Cerebellar nuclear complex (tissue), 1 donor: ENCODE measurements at regions not wholly inside any gene's neighbourhood (a gene's known extent, or its start where the extent isn't known, plus 50 kb on each side); places are given as distances from the start of the nearest gene placed in this dataset.

Experiments used
- DNase-seq, 2 experiments: peaks; one replicate each; lab custom pipeline; 2025; lab: John Stamatoyannopoulos, UW

- no peak for DNase-seq
Observed at GRCh38 chr16:11474617-11475291, 112.0 kb downstream of the LITAF start.

GRCh38 chr16:11475896-11476630 is 110.7 kb downstream of the LITAF start:
- DNase-seq, result no peak

- no peak for DNase-seq
Observed at GRCh38 chr16:11476676-11477075, 110.0 kb downstream of the LITAF start.

GRCh38 chr16:11478431-11479119 is 108.1 kb downstream of the LITAF start:
- no peak for DNase-seq

GRCh38 chr16:11479916-11480315 is 106.8 kb downstream of the LITAF start:
- no peak for DNase-seq

- no peak for DNase-seq
Observed at GRCh38 chr16:11480634-11481033, 106.1 kb downstream of the LITAF start.

GRCh38 chr16:11481987-11482386 is 104.7 kb downstream of the LITAF start:
- DNase-seq, result no peak

GRCh38 chr16:11482946-11483748 is 103.6 kb downstream of the LITAF start:
- DNase-seq, result no peak

GRCh38 chr16:11484691-11485258 is 101.9 kb downstream of the LITAF start:
- DNase-seq, result no peak

- no peak for DNase-seq
Observed at GRCh38 chr16:11485676-11486075, 101.0 kb downstream of the LITAF start.

- DNase-seq, result no peak
Observed at GRCh38 chr16:11487289-11487688, 99.4 kb downstream of the LITAF start.

GRCh38 chr16:11488304-11488703 is 98.4 kb downstream of the LITAF start:
- DNase-seq, result no peak

- no peak for DNase-seq
Observed at GRCh38 chr16:11491524-11491923, 95.2 kb downstream of the LITAF start.

- DNase-seq, result no peak
Observed at GRCh38 chr16:11492808-11493530, 93.8 kb downstream of the LITAF start.

- no peak for DNase-seq
Observed at GRCh38 chr16:11493531-11493929, 93.2 kb downstream of the LITAF start.

- DNase-seq, result no peak
Observed at GRCh38 chr16:11494029-11494428, 92.7 kb downstream of the LITAF start.

GRCh38 chr16:11494433-11494832 is 92.3 kb downstream of the LITAF start:
- DNase-seq, result no peak

- no peak for DNase-seq
Observed at GRCh38 chr16:11495066-11495407, 91.7 kb downstream of the LITAF start.
